GM23248 (cell line): ENCODE measurements at regions not wholly inside any gene's neighbourhood (a gene's known extent, or its start where the extent isn't known, plus 50 kb on each side); places are given as distances from the start of the nearest gene placed in this dataset.

ENCODE experiments used
- DNase-seq: peaks from one replicate; pipeline ENCODE4 v3.0.0-alpha.2; 2015
- H2AFZ ChIP-seq: fragments of 200-600 bp; sonication (generic); 2 replicates; pipeline ENCODE4 v1.6.1; 2016; ENCODE audit warnings: antibody characterized with exemption
- H3F3A ChIP-seq: fragments of 200-600 bp; sonication (generic); 2 replicates; pipeline ENCODE4 v1.6.1; 2016; ENCODE audit warnings: mild to moderate bottlenecking, antibody characterized with exemption, mixed run types; ENCODE audit not compliant: insufficient read depth
- H3K27ac ChIP-seq: fragments of 200-600 bp; sonication (generic); 2 replicates; pipeline ENCODE4 v1.5.1; 2016; ENCODE audit warnings: mild to moderate bottlenecking
- H3K27me3 ChIP-seq: fragments of 200-600 bp; sonication (generic); replicated peaks from 2 replicates; pipeline ENCODE4 v1.6.1; 2016; ENCODE audit warnings: mild to moderate bottlenecking; ENCODE audit not compliant: insufficient read depth
- H3K36me3 ChIP-seq: fragments of 200-600 bp; sonication (generic); 2 replicates; pipeline ENCODE4 v1.6.1; 2016; ENCODE audit warnings: low read depth, mild to moderate bottlenecking
- H3K4me1 ChIP-seq: fragments of 200-600 bp; sonication (generic); 2 replicates; pipeline ENCODE4 v1.6.1; 2016; ENCODE audit warnings: mild to moderate bottlenecking; ENCODE audit not compliant: insufficient read depth
- H3K4me2 ChIP-seq: fragments of 200-600 bp; sonication (generic); one replicate; pipeline ENCODE4 v1.6.1; 2016; ENCODE audit warnings: mild to moderate bottlenecking; ENCODE audit not compliant: unreplicated experiment
- H3K4me3 ChIP-seq: fragments of 200-600 bp; sonication (generic); 2 replicates; pipeline ENCODE4 v1.5.1; 2016; ENCODE audit warnings: mild to moderate bottlenecking
- H3K79me2 ChIP-seq: fragments of 200-600 bp; sonication (generic); 2 replicates; pipeline ENCODE4 v1.6.1; 2016; ENCODE audit warnings: mild to moderate bottlenecking; ENCODE audit not compliant: insufficient read depth
- H3K9ac ChIP-seq: fragments of 200-600 bp; sonication (generic); 2 replicates; pipeline ENCODE4 v1.6.1; 2016; ENCODE audit warnings: mild to moderate bottlenecking
- H3K9me2 ChIP-seq: fragments of 200-600 bp; sonication (generic); 2 replicates; pipeline ENCODE4 v1.6.1; 2016; ENCODE audit warnings: mixed run types, mild to moderate bottlenecking, moderate library complexity; ENCODE audit not compliant: insufficient read depth
- H3K9me3 ChIP-seq: fragments of 200-600 bp; sonication (generic); one replicate; pipeline ENCODE4 v1.6.1; 2017; ENCODE audit warnings: low read depth
- H4K20me1 ChIP-seq: fragments of 200-600 bp; sonication (generic); 2 replicates; pipeline ENCODE4 v1.6.0; 2016; ENCODE audit not compliant: insufficient read depth
- EZH2 ChIP-seq: fragments of 200-600 bp; sonication (generic); IDR thresholded peaks from 2 replicates; pipeline ENCODE4 v1.6.1; 2018; ENCODE audit warnings: antibody characterized with exemption, mild to moderate bottlenecking; ENCODE audit not compliant: insufficient read depth, poor library complexity, severe bottlenecking
- EZH2phosphoT487 ChIP-seq: fragments of 200-600 bp; sonication (generic); IDR thresholded peaks from 2 replicates; pipeline ENCODE4 v1.6.1; 2018; ENCODE audit warnings: antibody characterized with exemption, moderate library complexity, mild to moderate bottlenecking, low read depth; ENCODE audit not compliant: insufficient read depth
- WGBS, 2 experiments: methylation state at CpG; one replicate each; pipeline ENCODE4 v1.1.6; 2015 to 2017; ENCODE audit warnings: low lambda C conversion rate in 2 of 2, low coverage in 1 of 2; ENCODE audit errors: missing lambda C conversion rate in 2 of 2; 5-methylcytosine and 5-hydroxymethylcytosine counted together
- in situ Hi-C: fragments of 300-500 bp; cut with MboI; formaldehyde crosslinking; loops from 2 replicates; pipeline ENCODE4 v1.15.0; 2020

GRCh38 chr11:69394234-69394868, 87.1 kb upstream of the LINC01488 start:
- H3K79me2 ChIP-seq = no peaks in the 10 kb centered on the region
- no peak overlapping the region for H3K4me3 ChIP-seq
- no peaks in the 10 kb centered on the region for H3K9me2 ChIP-seq
- no peaks in the 10 kb centered on the region for H3F3A ChIP-seq
- no peaks in the 10 kb centered on the region for H3K9me3 ChIP-seq
- TF ChIP-seq EZH2 (no peak), EZH2phosphoT487 (no peak)
- WGBS, 2 experiments = 90% methylated on average over 19 to 20 of the region's 20 CpGs
- H3K27me3 ChIP-seq = no peaks in the 10 kb centered on the region
- no peak overlapping the region for H3K9ac ChIP-seq
- no peak for DNase-seq
- H3K36me3 ChIP-seq = no peaks in the 10 kb centered on the region
- no peaks in the 10 kb centered on the region for H4K20me1 ChIP-seq
- in situ Hi-C loops = no loop called here
- H3K4me1 ChIP-seq = peaks cover 11% of the 10 kb centered on the region
- no peak overlapping the region for H3K4me2 ChIP-seq
- no peak overlapping the region for H2AFZ ChIP-seq
- no peak overlapping the region for H3K27ac ChIP-seq

GRCh38 chr11:69394869-69395246, 86.6 kb upstream of the LINC01488 start:
- no peaks in the 10 kb centered on the region for H3K36me3 ChIP-seq
- H3K27ac ChIP-seq = no peak overlapping the region
- H3K9me3 ChIP-seq = no peaks in the 10 kb centered on the region
- H3K4me1 ChIP-seq = peaks cover 11% of the 10 kb centered on the region
- H3K9ac ChIP-seq = no peak overlapping the region
- H2AFZ ChIP-seq = no peak overlapping the region
- H3K79me2 ChIP-seq = no peaks in the 10 kb centered on the region
- peak; percentile 39 for DNase-seq
- H3K4me2 ChIP-seq = no peak overlapping the region
- in situ Hi-C loops = no loop called here
- no peaks in the 10 kb centered on the region for H4K20me1 ChIP-seq
- no peak for TF ChIP-seq EZH2
- no peak for TF ChIP-seq EZH2phosphoT487
- H3K9me2 ChIP-seq = no peaks in the 10 kb centered on the region
- WGBS, 2 experiments = 60 to 79% methylated on average over 6 to 7 of the region's 7 CpGs
- H3K4me3 ChIP-seq = no peak overlapping the region
- no peaks in the 10 kb centered on the region for H3F3A ChIP-seq
- H3K27me3 ChIP-seq = no peaks in the 10 kb centered on the region

- WGBS, 2 experiments = 70 to 84% methylated on average over 8 of the region's 8 CpGs
- in situ Hi-C loops = no loop called here
- Histone ChIP-seq H3K9ac (no peak overlapping the region), H3K4me2 (no peak overlapping the region), H3K36me3 (no peaks in the 10 kb centered on the region), H3F3A (no peaks in the 10 kb centered on the region), H3K27me3 (no peaks in the 10 kb centered on the region), H3K9me2 (no peaks in the 10 kb centered on the region), H3K79me2 (no peaks in the 10 kb centered on the region), H4K20me1 (no peaks in the 10 kb centered on the region), H3K27ac (no peak overlapping the region), H3K9me3 (no peaks in the 10 kb centered on the region), H3K4me3 (no peak overlapping the region), H3K4me1 (peaks cover 11% of the 10 kb centered on the region), H2AFZ (no peak overlapping the region)
- TF ChIP-seq EZH2 = no peak
- no peak for TF ChIP-seq EZH2phosphoT487
- no peak for DNase-seq
Measured at GRCh38 chr11:69395287-69395686, 86.2 kb upstream of the LINC01488 start.

- no peaks in the 10 kb centered on the region for H3K79me2 ChIP-seq
- no peaks in the 10 kb centered on the region for H3K27me3 ChIP-seq
- H3K9me3 ChIP-seq = no peaks in the 10 kb centered on the region
- no peaks in the 10 kb centered on the region for H3K9me2 ChIP-seq
- H3F3A ChIP-seq = no peaks in the 10 kb centered on the region
- TF ChIP-seq EZH2 (no peak), EZH2phosphoT487 (no peak)
- H3K27ac ChIP-seq = no peak overlapping the region
- in situ Hi-C loops = no loop called here
- 88 to 91% methylated on average over 14 of the region's 14 CpGs for WGBS, 2 experiments
- no peak overlapping the region for H3K9ac ChIP-seq
- no peak for DNase-seq
- no peak overlapping the region for H3K4me2 ChIP-seq
- no peak overlapping the region for H3K4me3 ChIP-seq
- no peaks in the 10 kb centered on the region for H4K20me1 ChIP-seq
- H3K36me3 ChIP-seq = no peaks in the 10 kb centered on the region
- no peak overlapping the region for H2AFZ ChIP-seq
- H3K4me1 ChIP-seq = peaks cover 11% of the 10 kb centered on the region
Measured at GRCh38 chr11:69396051-69396947, 85.2 kb upstream of the LINC01488 start.
